ENCODE measurements at regions not wholly inside any gene's neighbourhood (a gene's known extent, or its start where the extent isn't known, plus 50 kb on each side); places are given as distances from the start of the nearest gene placed in this dataset.
A peak's percentile ranks its signal among the peaks of the same experiment; 100 is the strongest.

DNA sequence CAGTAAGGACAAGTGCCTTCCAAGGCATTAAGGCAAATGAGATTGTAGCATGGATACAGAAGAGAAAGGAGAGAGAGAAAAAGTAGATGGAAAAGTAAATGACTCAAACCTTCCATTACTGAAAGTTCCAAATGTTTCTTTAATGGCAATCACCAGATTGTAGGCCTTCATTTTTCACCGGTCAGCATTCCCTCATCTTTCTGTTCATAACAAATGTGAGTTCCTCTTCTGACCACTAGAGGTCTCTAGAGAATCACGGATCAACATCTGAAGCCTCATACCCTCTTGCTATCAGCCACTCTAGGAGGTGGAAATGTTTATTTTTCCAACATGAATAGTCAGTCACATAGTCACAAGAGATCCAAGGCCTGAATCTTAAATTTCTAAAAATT, 73.6 kb upstream of the RPS23 start:
- TF ChIP-seq, protein P1, sequence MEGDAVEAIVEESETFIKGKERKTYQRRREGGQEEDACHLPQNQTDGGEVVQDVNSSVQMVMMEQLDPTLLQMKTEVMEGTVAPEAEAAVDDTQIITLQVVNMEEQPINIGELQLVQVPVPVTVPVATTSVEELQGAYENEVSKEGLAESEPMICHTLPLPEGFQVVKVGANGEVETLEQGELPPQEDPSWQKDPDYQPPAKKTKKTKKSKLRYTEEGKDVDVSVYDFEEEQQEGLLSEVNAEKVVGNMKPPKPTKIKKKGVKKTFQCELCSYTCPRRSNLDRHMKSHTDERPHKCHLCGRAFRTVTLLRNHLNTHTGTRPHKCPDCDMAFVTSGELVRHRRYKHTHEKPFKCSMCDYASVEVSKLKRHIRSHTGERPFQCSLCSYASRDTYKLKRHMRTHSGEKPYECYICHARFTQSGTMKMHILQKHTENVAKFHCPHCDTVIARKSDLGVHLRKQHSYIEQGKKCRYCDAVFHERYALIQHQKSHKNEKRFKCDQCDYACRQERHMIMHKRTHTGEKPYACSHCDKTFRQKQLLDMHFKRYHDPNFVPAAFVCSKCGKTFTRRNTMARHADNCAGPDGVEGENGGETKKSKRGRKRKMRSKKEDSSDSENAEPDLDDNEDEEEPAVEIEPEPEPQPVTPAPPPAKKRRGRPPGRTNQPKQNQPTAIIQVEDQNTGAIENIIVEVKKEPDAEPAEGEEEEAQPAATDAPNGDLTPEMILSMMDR (IDR thresholded peaks at IDR 0.05; ENCODE audit: borderline replicate concordance, extremely low read depth, low read length, poor library complexity, severe bottlenecking), result peak; percentile 87
- no peak for TF ChIP-seq EZH2 (IDR thresholded peaks at IDR 0.05; ENCODE audit: borderline replicate concordance, low read depth, low read length, severe bottlenecking)

Measured in DND-41 (cell line).